Urinary bladder (tissue), 3 donors: ENCODE measurements at regions not wholly inside any gene's neighbourhood (a gene's known extent, or its start where the extent isn't known, plus 50 kb on each side); places are given as distances from the start of the nearest gene placed in this dataset.

Source experiments
- DNase-seq: peaks from one replicate; pipeline ENCODE4 v3.0.0-alpha.2; 2015; ENCODE audit errors: extremely low spot score
- H3K27ac ChIP-seq: one replicate; pipeline ENCODE4 v1.5.1; 2013; ENCODE audit warnings: low read depth, mild to moderate bottlenecking, moderate library complexity
- H3K36me3 ChIP-seq: one replicate; pipeline ENCODE4 v1.6.1; 2013; ENCODE audit warnings: mild to moderate bottlenecking, moderate library complexity; ENCODE audit not compliant: insufficient read depth
- H3K4me1 ChIP-seq: one replicate; pipeline ENCODE4 v1.6.1; 2013; ENCODE audit warnings: mild to moderate bottlenecking, moderate library complexity; ENCODE audit not compliant: insufficient read depth
- H3K4me3 ChIP-seq: one replicate; pipeline ENCODE4 v1.5.1; 2013; ENCODE audit warnings: low read depth, low read length
- WGBS: extraction: QIAGEN DNeasy Blood & Tissue Kit; methylation state at CpG from one replicate; pipeline ENCODE4 v1.1.7; 2013; 5-methylcytosine and 5-hydroxymethylcytosine counted together
- donor health status: healthy with polysubstance abuse.
- donor health status: healthy.

GRCh38 chr10:118940386-118940785 lies 89.1 kb upstream of the NANOS1 start:
- Histone ChIP-seq H3K4me1 (no peaks in the 10 kb centered on the region), H3K36me3 (no peaks in the 10 kb centered on the region), H3K27ac (no peak overlapping the region), H3K4me3 (no peak overlapping the region)
- 87% methylated on average over 1 of the region's 1 CpG for WGBS
- DNase-seq, result no peak

DNA sequence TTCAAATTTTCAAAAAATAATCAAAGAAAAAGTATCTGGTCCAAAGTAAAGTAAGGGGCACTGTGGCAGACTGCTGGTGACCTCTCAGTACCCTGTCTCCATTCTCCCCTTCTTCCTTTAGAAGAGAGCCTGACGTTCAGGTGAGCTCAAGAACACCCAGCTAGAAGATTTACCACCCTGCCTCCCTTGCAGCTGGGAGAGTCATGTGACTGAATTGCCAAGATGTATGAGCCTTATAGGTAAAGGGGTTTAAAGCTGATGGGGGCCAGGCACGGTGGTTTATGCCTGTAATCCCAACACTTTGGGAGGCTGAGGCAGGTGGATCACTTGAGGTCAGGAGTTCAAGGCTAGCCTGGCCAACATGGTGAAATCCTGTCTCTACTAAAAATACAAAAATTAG lies 86.3 kb upstream of the NANOS1 start:
- H3K4me1 ChIP-seq, result no peaks in the 10 kb centered on the region
- H3K4me3 ChIP-seq, result no peak overlapping the region
- no peaks in the 10 kb centered on the region for H3K36me3 ChIP-seq
- H3K27ac ChIP-seq, result no peak overlapping the region
- WGBS, result 82% methylated on average over 2 of the region's 2 CpGs
- DNase-seq, result no peak

GRCh38 chr10:118944959-118945633 lies 84.4 kb upstream of the NANOS1 start:
- Histone ChIP-seq H3K4me3 (no peak overlapping the region), H3K4me1 (no peaks in the 10 kb centered on the region), H3K27ac (no peak overlapping the region), H3K36me3 (no peaks in the 10 kb centered on the region)
- no peak for DNase-seq
- whole genome bisulfite sequencing, result 79% methylated on average over 8 of the region's 8 CpGs

GRCh38 chr10:118948786-118949185 lies 80.7 kb upstream of the NANOS1 start:
- no peak for DNase-seq
- Histone ChIP-seq H3K4me3 (no peak overlapping the region), H3K27ac (no peak overlapping the region), H3K36me3 (no peaks in the 10 kb centered on the region), H3K4me1 (no peaks in the 10 kb centered on the region)
- 73% methylated on average over 3 of the region's 3 CpGs for WGBS

DNA sequence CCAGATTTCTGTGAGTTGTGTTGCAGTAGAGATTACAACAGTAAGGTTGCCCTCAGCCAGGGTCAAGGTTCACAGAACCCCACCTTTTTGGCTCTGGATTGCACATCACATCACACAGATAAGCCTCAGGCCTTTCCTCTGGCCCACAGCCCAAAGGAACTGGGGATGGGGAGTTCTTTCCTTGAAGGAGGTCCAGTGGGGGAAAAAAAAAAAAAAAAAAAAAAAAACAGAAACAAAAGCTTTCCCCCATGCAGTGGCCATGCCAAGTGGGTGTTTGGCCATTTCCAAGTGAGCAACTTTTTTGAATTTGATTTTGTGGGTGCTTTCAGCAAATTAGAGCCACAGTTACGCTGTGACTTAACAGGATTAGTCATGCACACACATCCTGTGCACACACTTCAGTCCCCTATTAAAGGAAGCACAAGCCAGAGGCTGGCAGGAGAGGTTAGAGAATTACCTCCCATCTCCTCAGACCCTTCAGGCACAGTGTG lies 79.3 kb upstream of the NANOS1 start:
- Histone ChIP-seq H3K36me3 (no peaks in the 10 kb centered on the region), H3K27ac (no peak overlapping the region), H3K4me1 (no peaks in the 10 kb centered on the region), H3K4me3 (no peak overlapping the region)
- WGBS, result 77% methylated on average over 1 of the region's 1 CpG
- DNase-seq, result no peak

GRCh38 chr10:118950997-118951637 lies 78.4 kb upstream of the NANOS1 start:
- Histone ChIP-seq H3K36me3 (no peaks in the 10 kb centered on the region), H3K4me1 (no peaks in the 10 kb centered on the region), H3K27ac (no peak overlapping the region), H3K4me3 (no peak overlapping the region)
- DNase-seq, result no peak
- WGBS, result 85% methylated on average over 11 of the region's 11 CpGs

- no peak for DNase-seq
- Histone ChIP-seq H3K27ac (no peak overlapping the region), H3K4me1 (no peaks in the 10 kb centered on the region), H3K36me3 (no peaks in the 10 kb centered on the region), H3K4me3 (no peak overlapping the region)
- WGBS, result 87% methylated on average over 5 of the region's 5 CpGs
Measured at GRCh38 chr10:118952493-118953295, 76.8 kb upstream of the NANOS1 start.

- DNase-seq, result no peak
- WGBS, result 64% methylated on average over 3 of the region's 3 CpGs
- H3K4me3 ChIP-seq, result no peak overlapping the region
- H3K27ac ChIP-seq, result no peak overlapping the region
- no peaks in the 10 kb centered on the region for H3K36me3 ChIP-seq
- no peaks in the 10 kb centered on the region for H3K4me1 ChIP-seq
Measured at GRCh38 chr10:118953598-118954393, 75.7 kb upstream of the NANOS1 start.

DNA sequence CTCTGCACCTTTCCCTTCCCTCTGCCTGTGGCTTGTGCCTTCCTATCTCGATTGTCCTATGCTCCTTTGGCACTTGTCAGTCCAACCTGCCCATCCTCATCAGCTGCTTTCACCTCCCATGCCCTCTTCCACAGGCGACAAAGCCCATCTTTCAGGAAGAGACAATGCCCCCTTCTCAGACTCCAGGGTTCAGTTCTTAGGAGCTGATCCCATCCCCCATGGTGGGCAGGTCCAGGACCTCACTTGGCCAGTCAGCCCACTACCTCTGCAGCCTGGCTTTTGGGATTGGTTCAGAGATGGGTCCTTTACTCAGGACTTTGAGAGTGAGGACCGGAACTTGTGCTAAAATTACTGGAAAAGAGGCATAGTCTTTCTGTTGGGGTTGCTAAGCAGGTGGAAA lies 74.0 kb upstream of the NANOS1 start:
- Histone ChIP-seq H3K36me3 (no peaks in the 10 kb centered on the region), H3K4me1 (no peaks in the 10 kb centered on the region), H3K4me3 (no peak overlapping the region), H3K27ac (no peak overlapping the region)
- no peak for DNase-seq
- 67% methylated on average over 3 of the region's 3 CpGs for WGBS

DNA sequence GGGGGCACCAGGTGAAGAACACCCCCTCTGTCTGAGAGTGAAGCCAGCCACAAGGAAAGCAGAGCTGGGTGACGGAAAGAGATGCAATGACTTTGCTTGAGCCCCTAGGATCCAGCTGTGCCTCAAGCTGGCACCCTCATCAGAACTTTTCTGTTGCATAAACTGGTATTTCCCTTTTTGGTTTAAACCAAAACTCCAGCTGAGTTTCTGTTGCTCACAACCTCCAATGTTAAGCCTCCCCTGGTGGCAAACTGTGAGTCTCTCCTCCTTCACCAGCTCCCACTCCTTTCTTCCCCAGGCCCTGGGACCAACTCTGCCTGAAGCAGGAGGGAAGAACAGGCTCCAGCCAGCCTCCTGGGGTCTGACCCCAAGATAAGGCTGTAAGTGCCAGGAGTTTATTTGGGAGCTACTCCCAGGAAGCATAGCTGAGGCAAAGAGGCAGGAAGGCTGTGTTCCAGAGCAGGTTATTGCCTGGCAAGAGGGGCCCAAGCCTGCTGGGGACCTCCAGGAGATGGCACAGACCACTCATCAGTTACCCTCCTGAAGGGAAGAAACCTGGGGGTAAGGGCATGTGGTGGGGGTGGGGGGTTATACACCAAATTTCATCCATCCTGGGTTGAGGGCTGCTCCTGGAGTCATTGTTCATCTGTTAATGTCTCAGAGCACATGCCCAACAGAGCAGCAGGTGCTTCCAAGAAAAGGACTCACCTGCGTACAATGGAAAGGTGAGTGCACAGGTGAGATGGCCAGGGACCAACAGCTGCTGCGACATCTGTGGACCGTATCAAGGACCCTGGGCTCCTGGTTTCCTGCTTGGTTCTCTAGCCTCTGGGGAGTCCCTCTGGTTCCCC lies 73.3 kb upstream of the NANOS1 start:
- 94% methylated on average over 4 of the region's 4 CpGs for WGBS
- Histone ChIP-seq H3K4me1 (no peaks in the 10 kb centered on the region), H3K27ac (no peak overlapping the region), H3K4me3 (no peak overlapping the region), H3K36me3 (no peaks in the 10 kb centered on the region)
- no peak for DNase-seq

DNA sequence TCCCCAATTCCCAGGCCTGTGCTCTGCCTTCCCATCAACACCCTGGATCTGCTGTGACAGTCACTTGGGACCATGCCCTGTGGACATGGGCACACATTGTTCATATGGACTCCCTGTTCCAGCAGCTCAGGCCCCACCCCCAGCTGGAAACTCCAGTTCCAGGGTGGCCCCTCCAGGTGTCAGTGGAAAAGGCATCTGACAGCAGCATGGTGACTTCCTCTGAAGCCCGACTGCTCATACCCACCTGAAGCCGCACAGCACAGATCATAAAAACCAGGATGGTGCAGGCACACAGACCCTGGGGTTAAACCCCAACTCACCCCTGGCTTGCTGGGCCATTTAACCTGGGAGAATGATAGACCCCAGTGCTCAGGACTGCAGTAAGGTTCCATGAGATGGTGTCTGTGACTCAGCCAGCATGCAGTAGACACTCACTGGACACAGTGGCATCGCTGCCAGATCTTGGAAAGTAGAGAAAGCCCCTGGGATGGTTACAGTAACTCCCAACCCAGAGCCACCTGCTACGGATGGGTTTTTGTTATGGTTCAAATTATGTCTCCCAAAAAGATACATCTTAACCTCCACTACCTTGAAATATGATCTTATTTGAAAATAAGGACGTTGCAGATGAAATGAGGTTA lies 72.6 kb upstream of the NANOS1 start:
- WGBS, result 83% methylated on average over 5 of the region's 5 CpGs
- Histone ChIP-seq H3K4me3 (no peak overlapping the region), H3K27ac (no peak overlapping the region), H3K36me3 (no peaks in the 10 kb centered on the region), H3K4me1 (no peaks in the 10 kb centered on the region)
- no peak for DNase-seq

- no peak overlapping the region for H3K27ac ChIP-seq
- WGBS, result 96% methylated on average over 5 of the region's 5 CpGs
- H3K4me1 ChIP-seq, result no peaks in the 10 kb centered on the region
- no peak overlapping the region for H3K4me3 ChIP-seq
- DNase-seq, result no peak
- no peaks in the 10 kb centered on the region for H3K36me3 ChIP-seq
Measured at GRCh38 chr10:118957443-118957825, 72.1 kb upstream of the NANOS1 start.
